Breast epithelium (tissue), 4 donors: ENCODE measurements at regions not wholly inside any gene's neighbourhood (a gene's known extent, or its start where the extent isn't known, plus 50 kb on each side); places are given as distances from the start of the nearest gene placed in this dataset.

Experiments used
- DNase-seq, 2 donors: peaks; one replicate each; pipeline ENCODE4 v3.0.0-alpha.2; 2019; ENCODE audit warnings: low spot score in 2 of 2
- H3K27ac ChIP-seq, 2 donors: fragments of 200-600 bp; sonication (generic) in 1 of 2; one replicate each; pipeline ENCODE4 v1.5.1; 2016 to 2019; ENCODE audit warnings: mild to moderate bottlenecking in 1 of 2
- H3K27me3 ChIP-seq, 2 donors: fragments of 200-600 bp; sonication (generic) in 1 of 2; one replicate each; pipeline versions ENCODE4 v1.5.1 to v1.6.0; 2017 to 2019; ENCODE audit warnings: control low read depth in 1 of 2, mild to moderate bottlenecking in 1 of 2
- H3K36me3 ChIP-seq: fragments of 200-600 bp; one replicate; pipeline ENCODE4 v1.5.1; 2019
- H3K4me1 ChIP-seq, 2 donors: fragments of 200-600 bp; sonication (generic); one replicate each; pipeline ENCODE4 v1.5.1; 2016 to 2019; ENCODE audit warnings: control low read depth in 1 of 2
- H3K4me3 ChIP-seq, 3 donors: fragments of 200-600 bp; sonication (generic); 1 replicate in 2 of 3; 2 replicates in 1 of 3; pipeline ENCODE4 v1.5.1; 2016 to 2019; ENCODE audit warnings: mild to moderate bottlenecking in 3 of 3, moderate library complexity in 2 of 3
- H3K9me3 ChIP-seq, 2 donors: fragments of 200-600 bp; sonication (generic) in 1 of 2; one replicate each; pipeline ENCODE4 v1.5.1; 2016 to 2019; ENCODE audit warnings: control low read depth in 1 of 2
- POLR2A ChIP-seq: fragments of 450-650 bp; IDR thresholded peaks from one replicate; pipeline ENCODE4 v1.6.1; 2016; ENCODE audit warnings: antibody characterized with exemption, mild to moderate bottlenecking, moderate library complexity
- POLR2AphosphoS5 ChIP-seq, 3 donors: sonication (generic); formaldehyde crosslinking; IDR thresholded peaks; one replicate each; pipeline ENCODE4 v1.6.1; 2017; ENCODE audit warnings: antibody characterized with exemption in 3 of 3
- intact Hi-C: fragments of 100-400 bp; cut with DNase I; formaldehyde crosslinking; loops from one replicate; pipeline ENCODE4 v1.15.1; 2023; ENCODE audit warnings: low total_unique reads
- TF ChIP-seq, protein P1 (sequence below), 3 donors: fragments of 450-650 bp; IDR thresholded peaks; one replicate each; pipeline ENCODE4 v1.5.1; 2016 to 2017; ENCODE audit warnings: antibody characterized with exemption in 3 of 3, mild to moderate bottlenecking in 3 of 3, moderate library complexity in 3 of 3

DNA sequence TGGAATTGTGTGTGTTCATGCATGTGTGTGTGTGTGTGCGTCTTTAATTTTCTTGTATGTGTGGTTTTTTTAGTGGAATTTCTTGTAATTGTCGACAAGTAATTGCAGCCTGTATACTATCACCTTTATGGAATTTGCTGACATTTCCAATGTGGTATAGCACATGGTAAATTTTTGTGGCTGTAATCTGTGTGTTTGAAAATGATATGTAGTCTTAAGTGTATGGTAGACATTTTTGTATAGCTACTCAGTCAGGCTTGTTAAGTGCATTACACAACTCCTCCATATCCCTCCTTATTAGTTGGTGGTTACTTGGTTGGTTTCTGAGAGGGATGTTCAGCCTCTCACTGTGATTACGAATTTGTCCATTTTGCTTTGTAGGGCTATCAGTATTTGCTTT lies 384.5 kb upstream of the HSF2 start:
- DNase-seq, result no peak
- H3K9me3 ChIP-seq, result no peaks in the 10 kb centered on the region

GRCh38 chr6:122020588-122021264 lies 378.7 kb upstream of the HSF2 start:
- Histone ChIP-seq H3K4me1 (no peaks in the 10 kb centered on the region), H3K36me3 (no peaks in the 10 kb centered on the region), H3K9me3 (no peaks in the 10 kb centered on the region), H3K27me3 (no peaks in the 10 kb centered on the region), H3K4me3 (no peak overlapping the region), H3K27ac (no peak overlapping the region)
- DNase-seq, result no peak
- intact Hi-C loops, result loop anchor here (5.0 kb wide), 1 partner anchor 808 kb away; no protein-coding TSS in a partner anchor
- TF ChIP-seq, protein P1, sequence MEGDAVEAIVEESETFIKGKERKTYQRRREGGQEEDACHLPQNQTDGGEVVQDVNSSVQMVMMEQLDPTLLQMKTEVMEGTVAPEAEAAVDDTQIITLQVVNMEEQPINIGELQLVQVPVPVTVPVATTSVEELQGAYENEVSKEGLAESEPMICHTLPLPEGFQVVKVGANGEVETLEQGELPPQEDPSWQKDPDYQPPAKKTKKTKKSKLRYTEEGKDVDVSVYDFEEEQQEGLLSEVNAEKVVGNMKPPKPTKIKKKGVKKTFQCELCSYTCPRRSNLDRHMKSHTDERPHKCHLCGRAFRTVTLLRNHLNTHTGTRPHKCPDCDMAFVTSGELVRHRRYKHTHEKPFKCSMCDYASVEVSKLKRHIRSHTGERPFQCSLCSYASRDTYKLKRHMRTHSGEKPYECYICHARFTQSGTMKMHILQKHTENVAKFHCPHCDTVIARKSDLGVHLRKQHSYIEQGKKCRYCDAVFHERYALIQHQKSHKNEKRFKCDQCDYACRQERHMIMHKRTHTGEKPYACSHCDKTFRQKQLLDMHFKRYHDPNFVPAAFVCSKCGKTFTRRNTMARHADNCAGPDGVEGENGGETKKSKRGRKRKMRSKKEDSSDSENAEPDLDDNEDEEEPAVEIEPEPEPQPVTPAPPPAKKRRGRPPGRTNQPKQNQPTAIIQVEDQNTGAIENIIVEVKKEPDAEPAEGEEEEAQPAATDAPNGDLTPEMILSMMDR (IDR thresholded peaks at IDR 0.05), result no peak
- TF ChIP-seq POLR2A (no peak), POLR2AphosphoS5 (IDR thresholded peaks at IDR 0.05) (no peak)

More for the DNA sequence above, 384.5 kb upstream of the HSF2 start:
- intact Hi-C loops, result no loop called here
- no peak overlapping the region for H3K27ac ChIP-seq
- H3K4me3 ChIP-seq, result no peak overlapping the region
- H3K36me3 ChIP-seq, result no peaks in the 10 kb centered on the region
- H3K4me1 ChIP-seq, result no peaks in the 10 kb centered on the region
- TF ChIP-seq POLR2A, result no peak
- TF ChIP-seq POLR2AphosphoS5 (IDR thresholded peaks at IDR 0.05), result no peak
- TF ChIP-seq, protein P1 (IDR thresholded peaks at IDR 0.05), result no peak
- no peaks in the 10 kb centered on the region for H3K27me3 ChIP-seq

GRCh38 chr6:122025104-122025503 lies 374.3 kb upstream of the HSF2 start:
- no peak for TF ChIP-seq POLR2AphosphoS5 (IDR thresholded peaks at IDR 0.05)
- TF ChIP-seq POLR2A, result no peak
- TF ChIP-seq, protein P1 (IDR thresholded peaks at IDR 0.05), result no peak
- Histone ChIP-seq H3K27ac (no peak overlapping the region), H3K36me3 (no peaks in the 10 kb centered on the region), H3K4me1 (no peaks in the 10 kb centered on the region), H3K27me3 (no peaks in the 10 kb centered on the region), H3K9me3 (no peaks in the 10 kb centered on the region), H3K4me3 (no peak overlapping the region)
- intact Hi-C loops, result loop anchor here (5.0 kb wide), 1 partner anchor 262 kb away; no protein-coding TSS in a partner anchor
- DNase-seq, result no peak

- H3K9me3 ChIP-seq, result no peaks in the 10 kb centered on the region
- no peak overlapping the region for H3K27ac ChIP-seq
- H3K27me3 ChIP-seq, result no peaks in the 10 kb centered on the region
- intact Hi-C loops, result loop anchor here (5.0 kb wide), 1 partner anchor 261 kb away; no protein-coding TSS in a partner anchor
- H3K4me1 ChIP-seq, result no peaks in the 10 kb centered on the region
- H3K36me3 ChIP-seq, result no peaks in the 10 kb centered on the region
- no peak for DNase-seq
- no peak overlapping the region for H3K4me3 ChIP-seq
- TF ChIP-seq POLR2AphosphoS5 (IDR thresholded peaks at IDR 0.05) (no peak), POLR2A (no peak)
- TF ChIP-seq, protein P1 (IDR thresholded peaks at IDR 0.05), result no peak
Measured at GRCh38 chr6:122026582-122027369, 372.7 kb upstream of the HSF2 start.
